Activated CD4-positive, alpha-beta T cell treated with anti-CD3 and anti-CD28 coated beads, Interleukin-2, amount 10 ng/mL, durations not matched to agents 24 days and 14 days (primary cell): ENCODE measurements at regions not wholly inside any gene's neighbourhood (a gene's known extent, or its start where the extent isn't known, plus 50 kb on each side); places are given as distances from the start of the nearest gene placed in this dataset.

Experiments used
- DNase-seq: peaks from one replicate; pipeline ENCODE4 v3.0.0; 2022
- H3K27ac Mint-ChIP-seq: one replicate; pipeline ENCODE4 v1.8.0; 2022; ENCODE audit warnings: mild to moderate bottlenecking, mixed read lengths
- H3K27me3 Mint-ChIP-seq: one replicate; pipeline ENCODE4 v1.8.0; 2022; ENCODE audit warnings: mixed read lengths
- H3K36me3 Mint-ChIP-seq: one replicate; pipeline ENCODE4 v1.8.0; 2022; ENCODE audit warnings: low read depth, mild to moderate bottlenecking, mixed read lengths
- H3K4me1 Mint-ChIP-seq: one replicate; pipeline ENCODE4 v1.8.0; 2021; ENCODE audit warnings: mixed read lengths
- H3K4me3 Mint-ChIP-seq: one replicate; pipeline ENCODE4 v1.8.0; 2022; ENCODE audit warnings: mild to moderate bottlenecking, moderate library complexity, mixed read lengths
- H3K9me3 Mint-ChIP-seq: one replicate; pipeline ENCODE4 v1.8.0; 2021; ENCODE audit warnings: mixed read lengths
- intact Hi-C: fragments of 100-400 bp; cut with micrococcal nuclease; formaldehyde crosslinking; loops from one replicate; pipeline ENCODE4 v1.15.1; 2023

- Mint-ChIP-seq H3K4me1 (no peaks in the 10 kb centered on the region), H3K4me3 (no peak overlapping the region), H3K36me3 (no peaks in the 10 kb centered on the region), H3K27ac (no peak overlapping the region), H3K9me3 (no peaks in the 10 kb centered on the region), H3K27me3 (no peaks in the 10 kb centered on the region)
- DNase-seq: no peak
- intact Hi-C loops: no loop called here
Measured at GRCh38 chr1:191624044-191624443, 534.2 kb upstream of the RGS18 start.

GRCh38 chr1:191629836-191630235, 528.4 kb upstream of the RGS18 start:
- Mint-ChIP-seq H3K27me3 (no peaks in the 10 kb centered on the region), H3K9me3 (no peaks in the 10 kb centered on the region), H3K36me3 (no peaks in the 10 kb centered on the region), H3K27ac (no peak overlapping the region), H3K4me1 (no peaks in the 10 kb centered on the region), H3K4me3 (no peak overlapping the region)
- intact Hi-C loops: no loop called here
- no peak for DNase-seq

GRCh38 chr1:191634801-191635508, 523.3 kb upstream of the RGS18 start:
- intact Hi-C loops: no loop called here
- H3K27ac Mint-ChIP-seq: no peak overlapping the region
- no peak overlapping the region for H3K4me3 Mint-ChIP-seq
- DNase-seq: no peak
- H3K27me3 Mint-ChIP-seq: no peaks in the 10 kb centered on the region
- H3K9me3 Mint-ChIP-seq: no peaks in the 10 kb centered on the region
- H3K36me3 Mint-ChIP-seq: no peaks in the 10 kb centered on the region
- no peaks in the 10 kb centered on the region for H3K4me1 Mint-ChIP-seq

- no peaks in the 10 kb centered on the region for H3K27me3 Mint-ChIP-seq
- DNase-seq: no peak
- intact Hi-C loops: no loop called here
- no peak overlapping the region for H3K27ac Mint-ChIP-seq
- no peaks in the 10 kb centered on the region for H3K36me3 Mint-ChIP-seq
- H3K4me3 Mint-ChIP-seq: no peak overlapping the region
- no peaks in the 10 kb centered on the region for H3K9me3 Mint-ChIP-seq
- no peaks in the 10 kb centered on the region for H3K4me1 Mint-ChIP-seq
Measured at GRCh38 chr1:191636345-191636744, 521.9 kb upstream of the RGS18 start.

- DNase-seq: no peak
- intact Hi-C loops: no loop called here
- Mint-ChIP-seq H3K27me3 (no peaks in the 10 kb centered on the region), H3K4me1 (no peaks in the 10 kb centered on the region), H3K27ac (no peak overlapping the region), H3K36me3 (no peaks in the 10 kb centered on the region), H3K9me3 (no peaks in the 10 kb centered on the region), H3K4me3 (no peak overlapping the region)
Measured at GRCh38 chr1:191641420-191642260, 516.6 kb upstream of the RGS18 start.

- Mint-ChIP-seq H3K9me3 (no peaks in the 10 kb centered on the region), H3K36me3 (no peaks in the 10 kb centered on the region), H3K27ac (no peak overlapping the region), H3K4me3 (no peak overlapping the region), H3K27me3 (no peaks in the 10 kb centered on the region), H3K4me1 (no peaks in the 10 kb centered on the region)
- intact Hi-C loops: no loop called here
- no peak for DNase-seq
Measured at GRCh38 chr1:191643060-191643459, 515.2 kb upstream of the RGS18 start.

GRCh38 chr1:191648939-191649338, 509.3 kb upstream of the RGS18 start:
- DNase-seq: no peak
- Mint-ChIP-seq H3K4me1 (no peaks in the 10 kb centered on the region), H3K4me3 (no peak overlapping the region), H3K27me3 (no peaks in the 10 kb centered on the region), H3K36me3 (no peaks in the 10 kb centered on the region), H3K9me3 (no peaks in the 10 kb centered on the region), H3K27ac (no peak overlapping the region)
- intact Hi-C loops: no loop called here

GRCh38 chr1:191662051-191662450, 496.2 kb upstream of the RGS18 start:
- intact Hi-C loops: no loop called here
- Mint-ChIP-seq H3K4me1 (no peaks in the 10 kb centered on the region), H3K4me3 (no peak overlapping the region), H3K36me3 (no peaks in the 10 kb centered on the region), H3K27ac (no peak overlapping the region), H3K9me3 (no peaks in the 10 kb centered on the region), H3K27me3 (no peaks in the 10 kb centered on the region)
- no peak for DNase-seq

- Mint-ChIP-seq H3K27ac (no peak overlapping the region), H3K27me3 (no peaks in the 10 kb centered on the region), H3K36me3 (no peaks in the 10 kb centered on the region), H3K4me3 (no peak overlapping the region), H3K9me3 (no peaks in the 10 kb centered on the region), H3K4me1 (no peaks in the 10 kb centered on the region)
- no peak for DNase-seq
- intact Hi-C loops: no loop called here
Measured at GRCh38 chr1:191662746-191663145, 495.5 kb upstream of the RGS18 start.

GRCh38 chr1:191668525-191668924, 489.7 kb upstream of the RGS18 start:
- Mint-ChIP-seq H3K27me3 (no peaks in the 10 kb centered on the region), H3K4me3 (no peak overlapping the region), H3K36me3 (no peaks in the 10 kb centered on the region), H3K9me3 (no peaks in the 10 kb centered on the region), H3K4me1 (no peaks in the 10 kb centered on the region), H3K27ac (no peak overlapping the region)
- intact Hi-C loops: no loop called here
- DNase-seq: no peak

GRCh38 chr1:191669629-191670028, 488.6 kb upstream of the RGS18 start:
- no peak for DNase-seq
- intact Hi-C loops: no loop called here
- Mint-ChIP-seq H3K27me3 (no peaks in the 10 kb centered on the region), H3K4me3 (no peak overlapping the region), H3K4me1 (no peaks in the 10 kb centered on the region), H3K27ac (no peak overlapping the region), H3K9me3 (no peaks in the 10 kb centered on the region), H3K36me3 (no peaks in the 10 kb centered on the region)

- Mint-ChIP-seq H3K36me3 (no peaks in the 10 kb centered on the region), H3K4me1 (no peaks in the 10 kb centered on the region)
- intact Hi-C loops: no loop called here
Measured at GRCh38 chr1:191671236-191671635, 487.0 kb upstream of the RGS18 start.

GRCh38 chr1:191674626-191675179, 483.6 kb upstream of the RGS18 start:
- H3K9me3 Mint-ChIP-seq: no peaks in the 10 kb centered on the region
- H3K27ac Mint-ChIP-seq: no peak overlapping the region
- H3K4me3 Mint-ChIP-seq: no peak overlapping the region
- H3K27me3 Mint-ChIP-seq: no peaks in the 10 kb centered on the region
- H3K36me3 Mint-ChIP-seq: no peaks in the 10 kb centered on the region
- intact Hi-C loops: no loop called here
- DNase-seq: no peak
- no peaks in the 10 kb centered on the region for H3K4me1 Mint-ChIP-seq

More at GRCh38 chr1:191671236-191671635, 487.0 kb upstream of the RGS18 start:
- no peaks in the 10 kb centered on the region for H3K9me3 Mint-ChIP-seq
- no peak overlapping the region for H3K4me3 Mint-ChIP-seq
- no peaks in the 10 kb centered on the region for H3K27me3 Mint-ChIP-seq
- no peak for DNase-seq
- H3K27ac Mint-ChIP-seq: no peak overlapping the region
